ENCODE measurements at regions not wholly inside any gene's neighbourhood (a gene's known extent, or its start where the extent isn't known, plus 50 kb on each side); places are given as distances from the start of the nearest gene placed in this dataset.

GRCh38 chr4:137640838-137641158 is 108.5 kb upstream of the PCDH18 start:
- no peak for TF ChIP-seq EZH2 (IDR thresholded peaks at IDR 0.05; ENCODE audit: borderline replicate concordance, insufficient read depth, low read length, poor library complexity, severe bottlenecking)
- no peak for TF ChIP-seq POLR2AphosphoS5 (IDR thresholded peaks at IDR 0.05)
- TF ChIP-seq MXI1 (conservative IDR thresholded peaks at IDR 0.05; ENCODE audit: poor library complexity, severe bottlenecking), result no peak
- no peak for TF ChIP-seq SMC3 (conservative IDR thresholded peaks at IDR 0.05; ENCODE audit: poor library complexity)
- TF ChIP-seq TAF1 (IDR thresholded peaks at IDR 0.05; ENCODE audit: low read depth), result no peak
- TF ChIP-seq EP300 (conservative IDR thresholded peaks at IDR 0.05; ENCODE audit: poor library complexity, severe bottlenecking), result no peak
- no peak for TF ChIP-seq CTCF (IDR thresholded peaks at IDR 0.05; ENCODE audit: poor library complexity, severe bottlenecking)
- no peak for TF ChIP-seq REST (IDR thresholded peaks at IDR 0.05; ENCODE audit: borderline replicate concordance)
- no peak for TF ChIP-seq RAD21 (conservative IDR thresholded peaks at IDR 0.05)
- H3K36me3 ChIP-seq (ENCODE audit: insufficient read depth, low read length), result no peaks in the 10 kb centered on the region

GRCh38 chr4:137640156-137640837 is 108.0 kb upstream of the PCDH18 start:
- Histone ChIP-seq H3K9ac (ENCODE audit: low read length) (no peak overlapping the region), H3K27me3 (ENCODE audit: insufficient read depth, low read depth, low read length) (no peaks in the 10 kb centered on the region), H3F3A (ENCODE audit: insufficient read depth, low read length, poor library complexity, severe bottlenecking) (no peaks in the 10 kb centered on the region), H2AFZ (ENCODE audit: low read depth, low read length) (no peak overlapping the region), H3K36me3 (ENCODE audit: insufficient read depth, low read length) (no peaks in the 10 kb centered on the region), H3K4me2 (ENCODE audit: low read length) (no peak overlapping the region), H3K9me2 (ENCODE audit: insufficient read depth, low read length) (no peaks in the 10 kb centered on the region), H3K9me3 (ENCODE audit: low read length) (no peaks in the 10 kb centered on the region), H3K79me2 (replicated peaks; ENCODE audit: insufficient read depth, low read length) (no peaks in the 10 kb centered on the region), H3K4me3 (ENCODE audit: low read length) (no peak overlapping the region), H4K20me1 (ENCODE audit: insufficient read depth) (no peaks in the 10 kb centered on the region), H3K27ac (ENCODE audit: low read length) (no peak overlapping the region)
- TF ChIP-seq TAF1 (IDR thresholded peaks at IDR 0.05; ENCODE audit: low read depth) (no peak), EP300 (conservative IDR thresholded peaks at IDR 0.05; ENCODE audit: poor library complexity, severe bottlenecking) (no peak), RAD21 (conservative IDR thresholded peaks at IDR 0.05) (no peak), EZH2 (IDR thresholded peaks at IDR 0.05; ENCODE audit: borderline replicate concordance, insufficient read depth, low read length, poor library complexity, severe bottlenecking) (no peak), MXI1 (conservative IDR thresholded peaks at IDR 0.05; ENCODE audit: poor library complexity, severe bottlenecking) (no peak), REST (IDR thresholded peaks at IDR 0.05; ENCODE audit: borderline replicate concordance) (no peak), SMC3 (conservative IDR thresholded peaks at IDR 0.05; ENCODE audit: poor library complexity) (no peak), POLR2AphosphoS5 (IDR thresholded peaks at IDR 0.05) (no peak), CTCF (IDR thresholded peaks at IDR 0.05; ENCODE audit: poor library complexity, severe bottlenecking) (no peak)

More at GRCh38 chr4:137640838-137641158, 108.5 kb upstream of the PCDH18 start:
- Histone ChIP-seq H3F3A (ENCODE audit: insufficient read depth, low read length, poor library complexity, severe bottlenecking) (no peaks in the 10 kb centered on the region), H3K79me2 (replicated peaks; ENCODE audit: insufficient read depth, low read length) (no peaks in the 10 kb centered on the region), H4K20me1 (ENCODE audit: insufficient read depth) (no peaks in the 10 kb centered on the region), H3K4me3 (ENCODE audit: low read length) (no peak overlapping the region), H3K9ac (ENCODE audit: low read length) (no peak overlapping the region), H3K4me2 (ENCODE audit: low read length) (no peak overlapping the region), H3K9me2 (ENCODE audit: insufficient read depth, low read length) (no peaks in the 10 kb centered on the region), H3K27ac (ENCODE audit: low read length) (no peak overlapping the region), H3K9me3 (ENCODE audit: low read length) (no peaks in the 10 kb centered on the region), H3K27me3 (ENCODE audit: insufficient read depth, low read depth, low read length) (no peaks in the 10 kb centered on the region), H2AFZ (ENCODE audit: low read depth, low read length) (no peak overlapping the region)
